NCI-H1436 treated with DMSO at 0.1 percent for 48 hours (cell line): ENCODE measurements at regions not wholly inside any gene's neighbourhood (a gene's known extent, or its start where the extent isn't known, plus 50 kb on each side); places are given as distances from the start of the nearest gene placed in this dataset.

Source experiments
- DNase-seq: peaks from one replicate; lab custom pipeline; 2025; lab: John Stamatoyannopoulos, UW

DNA sequence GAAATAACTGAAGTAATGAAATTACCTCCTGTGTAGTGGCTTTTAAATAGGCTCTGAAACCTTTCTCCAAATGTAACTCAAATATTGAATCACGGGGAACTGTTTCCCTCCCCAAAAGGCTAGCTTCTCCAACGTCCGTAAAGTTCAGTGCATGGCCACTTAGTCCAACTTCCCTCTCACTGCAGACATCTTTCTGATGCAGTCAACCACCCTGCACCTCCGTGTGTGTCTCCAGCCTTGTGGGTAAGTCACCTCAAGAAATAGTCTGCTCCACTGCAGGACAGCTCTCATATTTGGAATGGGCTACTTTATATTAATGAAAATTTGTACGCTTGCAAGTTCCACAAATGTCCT, 152.5 kb upstream of the CYRIA start:
- no peak for DNase-seq

DNA sequence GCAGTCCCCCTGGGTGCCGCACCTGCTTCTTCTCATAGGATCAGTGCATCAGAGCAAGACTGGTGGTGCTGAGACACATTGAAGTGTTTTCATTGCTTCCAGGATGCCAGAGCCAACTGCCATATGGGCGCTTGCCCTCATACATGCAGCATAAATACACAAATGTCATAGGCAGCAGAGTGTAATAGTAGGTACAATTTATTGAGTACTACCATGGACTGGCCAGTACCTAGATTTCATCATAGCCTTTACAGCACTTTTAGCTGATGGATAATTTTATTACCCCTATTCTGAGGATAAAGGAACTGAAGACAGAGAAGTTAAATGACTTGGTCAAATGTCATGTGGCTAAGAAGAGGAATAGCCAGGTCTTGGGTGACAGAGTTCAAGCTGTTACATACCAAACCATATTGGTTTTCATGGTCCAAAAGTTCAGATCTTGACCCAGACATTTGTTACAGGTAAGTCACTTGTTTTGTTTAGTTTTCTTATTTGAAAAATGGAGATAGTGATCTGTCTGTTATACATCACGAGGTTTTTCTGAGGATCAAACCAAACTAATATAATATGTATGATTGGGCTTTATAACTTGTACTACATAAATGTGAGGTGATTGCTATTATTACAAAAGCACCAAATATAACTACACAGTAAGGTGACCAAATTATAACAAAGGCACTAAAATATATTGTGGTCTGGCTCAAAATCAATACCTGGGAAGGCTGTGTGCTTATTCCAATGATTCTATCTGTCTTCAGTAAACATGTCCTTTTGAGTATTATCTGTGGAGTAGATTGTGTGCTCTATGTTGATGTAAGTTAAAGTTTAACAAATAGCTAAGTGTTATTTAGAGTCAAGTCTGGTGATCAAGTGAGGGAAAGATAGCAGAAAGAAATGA, 151.9 kb upstream of the CYRIA start:
- DNase-seq = no peak

DNA sequence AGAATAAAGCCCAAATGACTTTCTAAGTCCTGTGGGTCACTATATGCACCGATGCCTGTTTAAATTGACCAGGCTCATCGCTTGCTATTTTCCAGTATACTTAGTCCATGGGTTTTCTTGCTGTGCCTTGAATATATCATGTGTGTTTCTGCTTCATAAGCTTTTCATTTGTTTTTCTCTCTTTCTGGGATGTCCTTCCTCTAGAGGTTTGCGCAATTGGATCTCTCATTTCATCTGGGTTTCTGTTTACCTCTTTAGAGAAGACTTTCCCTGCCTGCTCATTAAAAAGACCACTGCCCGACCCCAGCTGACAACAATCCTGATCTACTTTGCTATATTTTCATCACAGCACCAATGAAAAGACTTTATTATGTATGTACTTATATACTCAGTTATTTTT, 150.9 kb upstream of the CYRIA start:
- DNase-seq = no peak

DNA sequence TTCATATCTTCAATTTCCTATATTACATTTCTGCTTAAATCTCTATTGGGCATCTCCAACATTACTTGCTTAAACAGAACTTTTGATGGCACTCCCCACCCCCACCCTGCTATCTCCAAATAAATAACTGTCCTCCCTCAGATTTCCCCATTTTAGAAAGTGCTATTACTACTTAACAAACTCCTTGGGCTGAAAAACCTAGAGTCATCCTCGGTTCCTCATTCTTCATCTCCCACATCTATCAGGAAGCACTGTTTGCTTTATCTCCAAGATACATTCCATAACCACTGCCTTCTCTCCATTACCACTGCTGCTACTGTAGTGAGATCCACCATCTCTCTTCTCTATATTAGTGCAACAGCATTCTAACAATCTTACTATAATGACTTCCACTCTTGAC, 150.4 kb upstream of the CYRIA start:
- no peak for DNase-seq

DNA sequence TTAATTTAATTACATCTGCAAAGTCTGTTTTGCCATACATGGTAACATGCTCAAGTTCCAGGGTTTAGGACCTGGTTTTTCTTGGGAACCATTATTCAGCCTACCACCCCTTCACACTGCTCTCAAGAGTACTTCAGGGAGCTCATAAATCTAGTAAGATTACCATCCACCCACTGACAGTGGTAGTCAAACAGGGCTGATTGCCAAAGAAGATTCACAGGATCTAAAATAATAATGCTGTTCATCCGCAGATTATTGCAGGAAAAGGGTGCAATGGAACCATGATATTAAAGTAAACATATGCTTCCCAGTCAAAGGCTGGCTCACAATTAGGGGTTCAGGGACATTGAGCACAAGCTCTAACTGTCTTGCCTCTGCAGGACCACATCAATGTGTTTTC, 148.0 kb upstream of the CYRIA start:
- no peak for DNase-seq

DNA sequence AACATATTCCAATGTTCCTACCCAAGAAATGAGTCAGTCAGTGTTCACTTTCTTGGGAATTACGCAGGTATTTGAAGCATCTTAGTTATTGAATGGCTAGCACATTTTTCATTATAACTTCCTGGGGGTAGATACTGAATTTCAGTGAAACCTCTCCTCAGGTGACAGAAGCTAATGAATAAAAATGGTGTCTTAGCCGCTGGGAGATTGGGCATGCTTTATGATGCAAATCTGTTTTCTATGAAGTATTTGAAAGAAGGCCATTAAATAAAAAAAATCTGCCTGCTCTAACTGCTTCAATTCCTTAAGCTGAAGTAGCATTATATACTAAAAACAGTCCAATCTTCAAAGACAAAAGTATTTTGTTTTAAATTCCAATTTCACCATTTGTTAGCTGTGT, 132.8 kb upstream of the CYRIA start:
- no peak for DNase-seq

DNA sequence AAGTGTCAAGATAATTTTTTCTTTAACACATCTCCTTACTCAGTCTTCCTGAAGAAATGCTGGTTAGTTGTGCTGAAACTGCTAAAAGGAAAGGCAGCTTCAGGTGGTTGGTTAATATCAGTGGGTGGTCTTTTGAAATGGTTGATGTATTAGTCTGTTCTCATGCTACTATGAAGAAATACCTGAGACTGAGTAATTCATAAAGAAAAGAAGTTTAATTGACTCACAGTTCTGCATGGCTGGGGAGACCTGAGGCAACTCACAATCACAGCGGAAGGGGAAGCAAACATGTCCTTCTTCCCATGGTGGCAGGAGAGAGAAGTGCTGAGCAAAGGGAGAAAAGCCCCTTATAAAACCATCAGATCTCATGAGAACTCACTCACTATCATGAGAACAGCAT, 125.9 kb upstream of the CYRIA start:
- no peak for DNase-seq

DNA sequence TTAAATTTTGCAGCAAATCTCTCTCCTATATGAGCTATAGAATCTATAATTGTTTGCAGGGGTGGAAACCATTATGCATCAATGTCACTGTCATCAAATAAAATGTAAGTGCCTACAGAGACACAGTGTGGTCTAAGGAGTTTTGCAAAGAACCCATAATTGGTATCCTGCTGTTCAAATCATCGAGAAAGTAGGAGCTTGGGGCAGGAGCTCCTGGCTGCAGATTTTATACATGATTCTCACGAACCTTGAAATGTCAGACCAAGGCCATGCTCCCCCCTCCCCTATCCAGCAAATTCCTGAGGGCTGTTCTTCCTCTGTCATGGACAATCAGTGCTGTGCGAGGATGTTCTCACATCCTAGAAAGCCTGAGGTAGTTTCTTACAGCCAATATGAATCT, 119.5 kb upstream of the CYRIA start:
- no peak for DNase-seq

DNA sequence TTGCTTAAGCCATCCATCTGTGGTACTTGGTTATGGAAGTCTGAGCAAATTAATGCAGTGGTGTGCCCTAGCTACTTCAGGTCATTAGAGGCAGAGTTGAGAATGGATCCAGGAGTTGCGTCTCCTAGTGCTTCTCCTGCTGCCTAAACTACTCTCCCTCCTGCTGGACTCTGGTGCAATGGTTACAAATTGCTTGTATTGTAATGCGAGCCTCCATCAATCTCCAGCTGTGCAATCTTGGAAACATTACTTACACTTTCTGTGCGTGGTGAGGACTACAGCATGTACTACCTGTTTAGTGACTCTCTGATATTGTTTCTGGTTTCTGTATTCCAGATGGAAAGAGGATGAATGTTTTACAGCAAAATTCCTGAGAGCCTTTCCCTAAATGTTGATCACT, 119.0 kb upstream of the CYRIA start:
- no peak for DNase-seq

DNA sequence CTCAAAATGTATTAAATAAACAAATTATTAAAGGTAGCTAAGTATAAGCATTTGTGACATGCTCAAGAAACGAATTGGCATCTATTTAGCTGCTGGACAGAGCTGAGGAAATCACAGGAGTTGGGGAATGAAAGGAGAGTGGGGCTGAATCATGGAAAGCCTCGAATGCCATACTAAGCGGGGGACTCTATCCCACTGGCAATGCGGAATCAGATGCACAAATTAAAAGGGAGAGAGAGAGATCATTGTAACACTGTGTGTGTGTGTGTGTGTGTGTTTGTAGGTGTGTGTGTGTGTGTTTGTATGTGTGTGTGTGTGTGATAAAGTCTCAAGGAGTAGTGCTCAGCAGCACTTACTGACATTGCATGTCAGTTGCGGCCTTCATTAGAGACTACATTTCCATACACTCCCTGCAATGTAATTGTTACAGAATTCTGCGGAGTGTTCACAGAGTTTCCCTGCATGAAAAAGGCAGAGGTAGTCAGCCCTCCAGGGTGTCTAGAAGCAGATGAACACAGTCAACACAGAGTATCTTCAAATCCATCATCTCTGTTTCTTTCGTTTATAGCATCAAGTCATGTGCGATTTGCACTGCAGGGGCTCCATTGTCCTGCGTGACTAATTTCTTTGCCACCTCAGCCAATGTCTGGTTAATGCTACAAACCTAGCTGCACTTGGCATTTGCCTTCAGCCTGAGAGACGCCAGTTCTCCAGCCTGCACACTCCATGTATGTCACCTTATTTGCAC, 111.7 kb upstream of the CYRIA start:
- no peak for DNase-seq

DNA sequence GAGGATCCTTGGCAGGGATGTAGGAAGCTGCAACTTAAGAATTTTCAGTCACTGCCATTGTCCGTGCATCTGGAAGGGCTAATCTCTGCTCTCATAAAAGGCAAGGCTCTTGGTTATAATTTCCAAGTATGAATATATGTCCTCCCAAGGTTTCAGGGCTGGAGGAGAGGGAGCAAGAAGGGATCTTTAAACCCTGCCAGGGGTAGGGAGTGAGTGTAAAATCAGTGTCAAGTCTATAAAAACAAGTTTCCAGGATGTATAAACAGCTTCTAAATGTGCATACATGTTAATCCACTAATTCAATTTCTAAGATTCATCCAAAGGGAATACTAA, 110.2 kb upstream of the CYRIA start:
- DNase-seq = no peak

DNA sequence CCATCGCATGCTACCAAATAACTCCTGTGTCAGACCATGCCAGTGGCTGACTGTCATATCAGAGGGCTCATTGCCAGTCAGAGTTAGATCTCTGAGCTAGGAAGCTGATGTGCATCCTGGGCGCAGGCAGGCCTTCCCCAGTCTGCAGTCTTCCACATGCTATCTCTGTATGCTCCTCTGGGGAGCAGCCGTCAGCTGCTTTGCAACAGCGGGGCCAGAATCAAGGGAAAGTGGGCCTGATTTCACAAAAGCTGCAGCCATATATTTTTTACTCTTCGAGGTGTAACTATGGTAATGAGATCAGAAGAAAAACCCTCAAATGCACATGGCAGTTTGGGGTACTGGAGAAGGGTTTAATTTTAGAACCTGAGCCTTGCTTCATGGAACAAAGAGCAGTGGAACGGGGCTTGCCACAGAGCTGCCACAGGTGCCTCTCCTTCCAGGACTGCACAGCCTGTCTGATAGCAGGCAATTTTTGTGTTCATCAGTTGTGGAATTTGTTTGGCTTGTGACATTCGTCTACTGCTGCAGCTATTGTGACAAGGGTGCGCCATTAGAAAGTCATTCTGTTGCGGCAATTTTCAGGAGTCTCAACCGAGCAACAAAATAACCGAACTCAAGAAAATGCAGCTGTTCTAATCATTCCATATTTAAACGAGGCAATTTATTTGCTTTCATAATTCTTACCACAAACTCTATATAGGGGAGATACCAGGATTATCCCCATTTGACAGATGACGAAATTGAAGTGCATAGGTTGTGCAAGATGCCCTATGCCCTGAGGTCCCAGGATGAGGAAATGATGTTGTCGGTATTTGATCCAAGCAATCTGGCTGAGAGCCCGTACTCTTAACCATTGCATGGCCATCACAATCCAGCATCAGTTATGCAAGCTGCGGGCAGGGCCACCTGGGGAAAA, 109.6 kb upstream of the CYRIA start:
- DNase-seq = no peak

DNA sequence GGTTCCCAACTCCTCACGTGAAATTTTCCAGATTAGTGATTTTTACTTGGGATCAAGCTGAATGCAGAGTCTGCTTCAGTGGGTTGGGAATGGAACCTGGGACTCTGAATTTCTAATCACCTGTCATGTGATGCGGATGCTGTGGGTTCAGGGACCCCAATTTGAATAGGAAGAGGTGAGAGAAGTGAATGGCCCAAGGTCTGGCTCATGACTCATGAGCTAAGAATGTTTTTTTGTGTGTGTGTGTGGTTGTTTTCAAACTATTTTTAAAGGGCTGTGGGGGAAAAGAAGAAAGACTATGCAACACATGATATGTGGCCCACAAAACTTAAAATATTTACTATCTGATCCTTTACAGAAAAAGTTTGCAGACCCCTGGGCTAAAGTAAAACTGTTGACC, 108.5 kb upstream of the CYRIA start:
- no peak for DNase-seq

DNA sequence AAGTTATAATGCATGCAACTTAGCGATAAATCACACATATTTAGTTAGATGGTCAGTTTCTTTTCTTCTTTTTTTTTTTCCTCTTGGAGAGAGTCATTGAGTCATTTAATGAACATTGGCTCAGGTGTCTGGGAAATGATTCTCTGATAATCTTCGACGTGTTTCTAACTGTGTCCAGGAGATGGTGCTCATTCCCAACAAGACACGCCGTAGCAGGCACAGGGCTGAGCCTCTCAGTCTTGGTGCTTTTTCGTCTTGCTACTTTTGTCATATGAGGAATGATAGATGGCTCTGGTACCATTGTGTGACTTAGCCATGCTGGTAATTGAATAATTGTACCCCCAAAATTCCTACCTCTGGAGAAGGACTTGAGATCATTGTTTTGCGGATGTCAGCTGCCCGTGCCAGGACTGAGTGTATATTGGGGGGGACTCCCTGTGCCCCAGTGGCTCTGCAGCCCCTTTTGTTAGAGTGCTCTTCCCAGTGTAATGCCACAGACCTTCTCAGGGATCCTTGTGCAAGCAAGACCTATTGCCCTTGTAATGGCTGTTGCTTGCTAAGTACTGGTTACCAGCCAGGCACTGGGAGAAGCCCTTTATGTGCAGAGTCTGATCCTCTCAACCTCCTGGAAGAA, 107.6 kb upstream of the CYRIA start:
- DNase-seq = peak; percentile 39

DNA sequence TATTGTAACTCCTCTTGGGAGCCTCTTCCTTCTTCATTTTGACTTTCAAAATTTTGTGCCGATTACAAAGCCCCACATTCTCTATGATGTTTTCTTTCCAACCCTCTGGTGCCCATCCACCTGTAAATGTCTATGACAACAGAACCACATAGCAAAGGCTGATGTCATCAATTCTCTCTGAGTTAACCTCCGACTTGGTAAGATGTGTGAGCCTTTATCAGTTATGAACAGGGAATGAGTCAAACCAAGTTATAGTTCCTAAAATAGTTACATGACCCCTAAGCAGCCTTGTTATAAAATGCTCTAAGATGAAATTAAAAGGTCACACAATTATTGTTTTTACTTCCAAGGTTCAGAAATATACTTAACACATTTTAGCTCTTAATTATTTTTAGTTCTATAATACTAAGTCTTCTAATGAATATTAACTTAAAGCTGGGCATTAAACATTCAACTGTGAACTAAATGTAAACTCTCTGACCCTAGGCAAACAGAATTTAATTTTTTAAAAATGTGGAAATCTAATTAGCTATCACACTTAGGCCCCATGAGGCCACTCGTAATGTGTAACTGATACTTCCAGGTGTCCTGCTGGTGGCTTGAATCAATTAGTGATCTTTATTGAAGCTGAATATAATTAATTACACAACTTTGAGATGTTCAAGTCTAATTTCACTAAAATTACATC, 102.3 kb upstream of the CYRIA start:
- DNase-seq = no peak

DNA sequence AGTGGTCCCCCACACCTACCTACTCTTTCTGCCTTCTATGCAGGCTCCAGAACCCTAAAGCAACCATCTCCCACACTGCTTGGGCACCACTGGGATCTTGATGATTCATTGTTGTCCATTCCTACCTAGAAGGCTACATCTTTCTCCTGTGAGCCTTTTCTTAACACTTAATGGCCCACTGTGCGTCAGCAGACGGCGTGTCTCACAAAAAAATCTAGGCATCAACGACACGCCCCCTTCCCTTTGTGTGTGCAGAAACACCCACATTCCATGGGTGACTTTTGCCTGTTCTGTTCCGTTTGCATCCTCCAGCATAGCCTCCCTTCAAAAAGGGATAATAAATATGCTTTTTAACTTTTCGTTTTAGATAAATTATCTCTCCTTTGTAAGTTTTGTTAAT, 99.7 kb upstream of the CYRIA start:
- DNase-seq = no peak

DNA sequence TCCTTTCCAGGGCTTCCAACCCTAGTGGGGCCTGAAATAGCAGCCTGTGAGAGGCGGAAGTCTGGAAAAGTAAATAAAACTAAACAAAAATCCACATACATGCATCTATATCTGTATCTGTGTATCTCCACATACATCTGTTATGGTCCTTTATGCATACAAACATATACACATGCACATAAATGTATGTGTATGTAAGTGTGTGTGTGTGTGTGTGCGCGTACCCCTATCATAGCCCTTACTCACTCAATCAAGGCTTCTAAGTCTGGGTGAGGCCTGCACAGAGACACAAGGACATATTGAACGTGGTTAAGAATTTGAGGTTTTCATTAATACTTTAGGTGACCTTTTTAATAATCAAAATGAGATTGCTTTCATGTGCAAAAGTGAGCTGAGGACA, 98.9 kb upstream of the CYRIA start:
- no peak for DNase-seq

DNA sequence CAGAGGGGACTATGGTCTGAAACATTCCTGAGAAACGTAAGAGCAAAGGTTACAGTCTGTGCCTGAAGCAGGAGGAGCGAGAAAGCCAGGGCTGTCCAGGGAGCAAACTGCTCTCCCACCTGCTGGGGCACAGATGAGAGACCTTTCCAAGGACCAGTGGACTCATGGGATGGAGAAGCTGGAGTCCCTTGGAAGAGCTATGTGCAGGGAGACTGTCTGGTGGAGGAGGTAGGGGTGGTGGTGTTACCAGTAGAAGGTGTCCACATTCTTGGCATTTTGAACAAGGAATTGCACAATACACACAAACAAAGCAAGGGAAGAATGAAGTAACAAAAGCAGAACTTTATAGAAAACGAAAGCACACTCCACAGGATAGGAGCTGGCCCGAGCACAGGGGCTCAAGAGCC, 97.9 kb upstream of the CYRIA start:
- DNase-seq = no peak

DNA sequence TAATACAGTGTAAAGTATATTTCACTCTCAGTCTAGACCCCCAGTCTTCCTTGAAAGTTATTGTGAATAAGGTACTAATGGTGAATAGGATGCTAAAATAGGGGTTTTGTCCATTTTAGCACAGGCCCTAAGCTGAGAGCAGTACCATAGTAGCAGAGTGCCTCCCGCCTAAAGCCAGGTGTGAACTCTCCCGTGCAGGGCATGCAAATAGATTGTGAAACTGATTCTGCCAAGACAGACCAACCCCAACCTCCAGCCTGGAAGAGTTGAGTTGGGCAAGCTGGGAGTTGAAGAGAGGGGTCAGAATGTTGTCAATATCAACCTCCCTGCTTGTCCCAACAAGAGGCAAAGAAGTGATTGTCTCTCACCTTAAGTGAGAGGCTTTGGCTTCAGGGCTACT, 97.4 kb upstream of the CYRIA start:
- DNase-seq = no peak

DNA sequence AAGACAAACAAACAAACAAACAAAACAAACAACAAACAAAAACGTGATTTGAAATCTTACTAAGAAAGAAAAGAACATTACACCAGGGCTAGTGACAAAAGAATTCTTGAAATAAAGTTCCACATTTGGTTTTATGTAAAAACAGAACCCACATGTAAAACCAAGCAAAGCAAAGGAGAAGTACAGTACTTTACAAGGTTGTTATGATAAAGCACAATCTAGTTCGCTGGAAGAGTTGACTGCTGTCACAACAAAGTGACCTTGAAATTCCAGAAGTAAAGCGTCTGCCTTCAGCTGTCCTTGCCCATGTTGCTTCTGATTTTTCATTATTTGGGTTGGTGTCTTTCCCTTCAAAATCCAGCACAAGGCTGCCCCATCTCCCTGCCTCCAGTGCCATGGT, 94.8 kb upstream of the CYRIA start:
- DNase-seq = no peak

DNA sequence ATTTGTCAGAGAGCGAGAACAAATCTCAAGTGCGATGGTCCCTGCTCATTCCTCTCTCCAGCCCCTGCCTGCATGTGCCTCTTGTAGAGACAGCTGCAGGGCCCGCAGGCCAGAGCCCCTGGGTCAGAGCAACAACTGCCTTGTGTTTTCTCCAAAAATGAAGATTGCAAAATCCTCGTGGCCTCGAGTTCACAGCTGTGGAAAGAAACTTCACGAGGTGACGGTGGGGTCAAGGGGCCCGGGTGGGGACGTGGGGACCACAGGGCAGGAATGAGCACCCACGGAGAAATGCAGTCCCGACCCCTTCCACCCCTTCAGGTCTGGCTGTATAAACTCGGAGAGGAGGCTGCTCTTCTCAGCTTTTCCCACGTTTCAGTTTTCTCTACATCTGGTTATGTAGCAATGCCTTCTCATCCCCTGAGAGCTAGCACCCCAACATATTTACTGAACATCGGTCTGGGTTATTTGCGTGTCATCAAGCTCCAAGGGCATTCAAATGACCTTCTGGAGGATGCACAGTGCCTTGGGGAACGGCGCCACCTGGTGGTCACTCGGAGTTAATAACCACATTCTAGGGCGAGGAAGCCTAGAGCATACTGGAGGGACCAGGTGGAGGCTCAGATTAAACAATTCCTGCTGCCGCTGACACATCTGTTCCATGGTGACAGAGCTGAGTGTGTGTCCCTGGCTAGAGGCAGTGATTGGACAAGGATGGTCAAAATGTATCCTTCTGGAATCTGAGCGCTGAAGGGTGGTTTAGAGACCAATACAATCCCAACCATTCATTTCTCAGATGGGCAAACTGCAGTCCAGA, 91.4 kb upstream of the CYRIA start:
- DNase-seq = no peak
